ENCODE measurements at regions not wholly inside any gene's neighbourhood (a gene's known extent, or its start where the extent isn't known, plus 50 kb on each side); places are given as distances from the start of the nearest gene placed in this dataset.

DNA sequence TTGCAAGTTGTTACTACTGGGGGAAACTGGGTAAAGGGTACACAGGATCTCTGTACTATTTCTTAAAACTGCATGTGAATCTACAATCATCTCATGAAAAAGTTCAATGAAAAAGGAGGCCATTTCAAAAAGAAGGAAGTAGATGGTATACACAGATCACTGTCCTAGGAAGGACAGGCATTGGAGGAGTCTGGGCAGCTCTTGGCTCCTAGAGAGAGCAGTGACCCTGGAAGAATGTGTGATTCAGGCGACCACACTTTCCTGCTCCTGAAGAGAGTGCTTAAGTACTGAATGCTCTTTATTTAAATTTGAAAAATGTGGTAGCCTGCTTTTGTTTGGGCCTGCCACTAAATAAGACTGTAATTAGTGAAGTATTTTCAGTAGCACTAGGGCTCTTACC lies 318.1 kb upstream of the CASK start:
- Mint-ChIP-seq H3K36me3 (ENCODE audit: low read depth) (no peaks in the 10 kb centered on the region), H3K4me3 (no peak overlapping the region), H3K27ac (ENCODE audit: unreplicated experiment) (no peak overlapping the region), H3K9me3 (peaks cover 5% of the 10 kb centered on the region), H3K27me3 (ENCODE audit: low read depth) (no peaks in the 10 kb centered on the region), H3K4me1 (peaks cover 17% of the 10 kb centered on the region)
- no peak for DNase-seq (ENCODE audit: low read depth, low spot score)
- TF ChIP-seq, protein P1, sequence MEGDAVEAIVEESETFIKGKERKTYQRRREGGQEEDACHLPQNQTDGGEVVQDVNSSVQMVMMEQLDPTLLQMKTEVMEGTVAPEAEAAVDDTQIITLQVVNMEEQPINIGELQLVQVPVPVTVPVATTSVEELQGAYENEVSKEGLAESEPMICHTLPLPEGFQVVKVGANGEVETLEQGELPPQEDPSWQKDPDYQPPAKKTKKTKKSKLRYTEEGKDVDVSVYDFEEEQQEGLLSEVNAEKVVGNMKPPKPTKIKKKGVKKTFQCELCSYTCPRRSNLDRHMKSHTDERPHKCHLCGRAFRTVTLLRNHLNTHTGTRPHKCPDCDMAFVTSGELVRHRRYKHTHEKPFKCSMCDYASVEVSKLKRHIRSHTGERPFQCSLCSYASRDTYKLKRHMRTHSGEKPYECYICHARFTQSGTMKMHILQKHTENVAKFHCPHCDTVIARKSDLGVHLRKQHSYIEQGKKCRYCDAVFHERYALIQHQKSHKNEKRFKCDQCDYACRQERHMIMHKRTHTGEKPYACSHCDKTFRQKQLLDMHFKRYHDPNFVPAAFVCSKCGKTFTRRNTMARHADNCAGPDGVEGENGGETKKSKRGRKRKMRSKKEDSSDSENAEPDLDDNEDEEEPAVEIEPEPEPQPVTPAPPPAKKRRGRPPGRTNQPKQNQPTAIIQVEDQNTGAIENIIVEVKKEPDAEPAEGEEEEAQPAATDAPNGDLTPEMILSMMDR (conservative IDR thresholded peaks at IDR 0.05) = no peak

DNA sequence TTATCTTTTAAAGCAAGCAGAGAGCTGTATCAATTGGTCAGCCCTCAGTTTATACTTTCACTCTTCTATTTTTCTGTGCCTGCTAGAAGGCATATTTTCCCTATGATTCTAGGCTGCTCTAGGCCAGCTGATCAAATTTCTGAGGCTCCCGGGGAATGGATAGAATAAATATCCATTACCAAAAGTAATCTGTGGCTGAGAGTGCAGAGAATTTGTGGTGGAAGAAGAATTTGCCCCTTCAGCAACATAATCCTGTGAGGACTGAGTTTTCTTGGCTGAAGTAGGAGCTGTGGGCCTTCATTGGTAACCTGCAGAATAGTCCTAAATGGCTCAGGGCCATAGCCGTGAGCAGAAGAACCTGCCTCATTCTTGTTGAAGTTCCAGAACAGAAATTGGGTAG lies 314.6 kb upstream of the CASK start:
- TF ChIP-seq, protein P1 (conservative IDR thresholded peaks at IDR 0.05) = no peak
- no peak overlapping the region for H3K27ac Mint-ChIP-seq (ENCODE audit: unreplicated experiment)
- no peak for DNase-seq (ENCODE audit: low read depth, low spot score)
- H3K27me3 Mint-ChIP-seq (ENCODE audit: low read depth) = no peaks in the 10 kb centered on the region
- H3K9me3 Mint-ChIP-seq = peaks cover 5% of the 10 kb centered on the region
- no peak overlapping the region for H3K4me3 Mint-ChIP-seq
- H3K4me1 Mint-ChIP-seq = peaks cover 5% of the 10 kb centered on the region
- H3K36me3 Mint-ChIP-seq (ENCODE audit: low read depth) = no peaks in the 10 kb centered on the region

DNA sequence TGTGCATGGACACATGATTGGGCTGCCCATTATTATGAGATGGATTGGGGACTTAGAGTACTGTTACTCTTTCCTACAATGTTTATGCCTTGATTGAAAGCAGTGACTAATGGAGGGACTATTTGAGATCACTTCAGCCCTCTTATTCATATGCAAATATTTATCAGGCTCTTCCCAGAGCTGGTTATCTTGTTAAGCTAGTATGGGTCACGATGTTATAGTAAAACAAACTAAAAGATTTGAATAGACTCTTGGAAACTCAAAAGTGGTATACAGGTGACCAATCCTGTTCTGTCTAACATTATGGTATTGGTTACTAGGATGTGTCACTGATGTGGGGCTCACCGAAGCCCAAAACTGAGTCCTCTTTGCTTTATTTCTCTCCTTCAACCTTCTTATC lies 306.2 kb upstream of the CASK start:
- H3K27me3 Mint-ChIP-seq (ENCODE audit: low read depth) = no peaks in the 10 kb centered on the region
- TF ChIP-seq, protein P1 (conservative IDR thresholded peaks at IDR 0.05) = no peak
- no peak overlapping the region for H3K4me3 Mint-ChIP-seq
- no peak overlapping the region for H3K27ac Mint-ChIP-seq (ENCODE audit: unreplicated experiment)
- no peaks in the 10 kb centered on the region for H3K4me1 Mint-ChIP-seq
- peaks cover 23% of the 10 kb centered on the region for H3K9me3 Mint-ChIP-seq
- no peak for DNase-seq (ENCODE audit: low read depth, low spot score)
- peaks cover 10% of the 10 kb centered on the region for H3K36me3 Mint-ChIP-seq (ENCODE audit: low read depth)

DNA sequence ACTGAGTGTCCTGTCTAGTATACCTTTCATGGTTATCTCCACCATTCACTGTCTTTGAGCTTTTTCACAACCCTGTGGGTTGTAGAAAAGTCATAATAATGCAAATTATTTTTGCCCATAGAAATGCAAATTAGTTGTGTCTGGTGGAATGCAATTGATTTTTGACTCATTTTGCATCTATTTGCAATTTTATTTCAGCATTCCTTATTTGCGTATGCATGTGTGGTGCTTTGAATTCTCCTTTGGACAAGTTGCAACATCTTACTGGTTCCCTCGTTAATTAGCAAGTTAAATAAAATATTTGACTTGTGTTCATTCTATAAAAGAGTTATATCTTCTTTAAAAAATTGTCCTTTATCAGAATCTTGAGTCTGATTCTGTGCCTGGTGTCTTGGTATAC lies 297.3 kb upstream of the CASK start:
- H3K27me3 Mint-ChIP-seq (ENCODE audit: low read depth) = no peaks in the 10 kb centered on the region
- DNase-seq (ENCODE audit: low read depth, low spot score) = no peak
- no peak overlapping the region for H3K4me3 Mint-ChIP-seq
- H3K9me3 Mint-ChIP-seq = peaks cover 11% of the 10 kb centered on the region
- no peak overlapping the region for H3K27ac Mint-ChIP-seq (ENCODE audit: unreplicated experiment)
- TF ChIP-seq, protein P1 (conservative IDR thresholded peaks at IDR 0.05) = no peak
- H3K4me1 Mint-ChIP-seq = no peaks in the 10 kb centered on the region
- H3K36me3 Mint-ChIP-seq (ENCODE audit: low read depth) = peaks cover 9% of the 10 kb centered on the region

DNA sequence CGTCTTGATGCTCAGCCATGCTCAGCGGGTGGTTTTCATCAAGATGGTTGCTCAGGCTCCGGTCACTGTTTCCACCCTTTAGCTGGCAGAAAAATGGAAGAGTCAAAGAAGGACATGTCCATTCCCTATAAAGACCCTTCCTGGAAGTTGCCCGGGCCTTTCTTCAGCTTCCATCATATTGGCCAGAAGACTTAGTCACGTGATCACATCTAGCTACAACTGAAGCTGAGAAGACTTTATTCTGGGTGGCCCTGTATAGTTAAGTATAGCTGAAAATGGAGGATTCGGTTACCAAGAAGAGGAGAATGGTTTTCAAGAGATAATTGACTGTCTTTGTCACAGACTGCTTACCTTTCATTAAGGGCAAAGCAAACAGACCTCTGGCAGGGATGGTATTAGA lies 296.7 kb upstream of the CASK start:
- Mint-ChIP-seq H3K4me3 (no peak overlapping the region), H3K27ac (ENCODE audit: unreplicated experiment) (no peak overlapping the region), H3K27me3 (ENCODE audit: low read depth) (no peaks in the 10 kb centered on the region), H3K9me3 (peaks cover 9% of the 10 kb centered on the region), H3K4me1 (no peaks in the 10 kb centered on the region), H3K36me3 (ENCODE audit: low read depth) (peaks cover 8% of the 10 kb centered on the region)
- TF ChIP-seq, protein P1 (conservative IDR thresholded peaks at IDR 0.05) = no peak
- no peak for DNase-seq (ENCODE audit: low read depth, low spot score)

DNA sequence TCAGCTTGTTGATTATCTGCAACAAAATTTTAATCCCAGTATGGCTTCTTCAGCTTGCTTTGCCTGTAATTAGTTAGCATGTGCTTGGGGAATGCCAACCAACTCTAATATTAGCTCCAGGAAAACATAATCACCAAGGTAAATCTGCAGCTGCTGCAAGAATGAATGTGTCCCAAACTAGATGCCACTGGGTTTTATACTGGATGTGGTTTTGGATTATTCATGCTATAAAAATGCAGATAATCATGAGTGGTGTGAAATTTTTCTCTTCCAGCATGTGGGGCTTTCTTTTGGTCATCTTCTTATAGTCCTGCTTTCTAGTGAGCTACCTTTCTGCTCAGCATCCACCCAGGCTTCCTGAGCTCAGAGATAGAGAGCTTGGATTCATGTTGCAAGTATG lies 295.9 kb upstream of the CASK start:
- Mint-ChIP-seq H3K4me3 (no peak overlapping the region), H3K27ac (ENCODE audit: unreplicated experiment) (no peak overlapping the region), H3K9me3 (peaks cover under 1% of the 10 kb centered on the region), H3K27me3 (ENCODE audit: low read depth) (no peaks in the 10 kb centered on the region), H3K4me1 (no peaks in the 10 kb centered on the region), H3K36me3 (ENCODE audit: low read depth) (peaks cover 1% of the 10 kb centered on the region)
- TF ChIP-seq, protein P1 (conservative IDR thresholded peaks at IDR 0.05) = no peak
- DNase-seq (ENCODE audit: low read depth, low spot score) = no peak
